ENCODE measurements at regions not wholly inside any gene's neighbourhood (a gene's known extent, or its start where the extent isn't known, plus 50 kb on each side); places are given as distances from the start of the nearest gene placed in this dataset.

DNA sequence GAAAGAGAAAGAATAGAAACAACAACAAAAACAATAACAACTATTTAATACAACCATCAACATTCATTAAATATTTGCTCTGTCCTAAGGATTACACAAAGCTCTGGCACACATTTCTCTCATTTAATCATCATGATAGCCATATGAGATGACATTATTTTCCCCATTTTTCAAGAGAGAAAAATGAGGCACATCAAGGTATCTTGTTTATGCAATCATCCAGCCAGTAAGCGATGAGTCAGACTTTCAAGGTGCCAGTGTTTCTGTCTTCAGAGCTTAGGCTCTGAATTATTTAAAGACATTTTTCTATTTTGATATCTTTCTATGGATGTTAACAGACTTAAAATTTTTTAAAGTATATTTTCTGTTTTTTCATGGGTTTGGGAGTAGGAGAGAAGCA lies 541.8 kb upstream of the SMIM31 start:
- no peaks in the 10 kb centered on the region for H3K27me3 ChIP-seq (ENCODE audit: low read depth, low read length)
- H3K4me3 ChIP-seq (ENCODE audit: low read length): no peak overlapping the region
- no peak overlapping the region for H3K4me2 ChIP-seq (ENCODE audit: low read length)
- no peak overlapping the region for H3K27ac ChIP-seq (ENCODE audit: low read length)
- no peaks in the 10 kb centered on the region for H3K36me3 ChIP-seq (replicated peaks; ENCODE audit: low read depth, low read length)
- TF ChIP-seq EZH2phosphoT487 (IDR thresholded peaks at IDR 0.05; ENCODE audit: low read depth): no peak
- TF ChIP-seq, protein P1, sequence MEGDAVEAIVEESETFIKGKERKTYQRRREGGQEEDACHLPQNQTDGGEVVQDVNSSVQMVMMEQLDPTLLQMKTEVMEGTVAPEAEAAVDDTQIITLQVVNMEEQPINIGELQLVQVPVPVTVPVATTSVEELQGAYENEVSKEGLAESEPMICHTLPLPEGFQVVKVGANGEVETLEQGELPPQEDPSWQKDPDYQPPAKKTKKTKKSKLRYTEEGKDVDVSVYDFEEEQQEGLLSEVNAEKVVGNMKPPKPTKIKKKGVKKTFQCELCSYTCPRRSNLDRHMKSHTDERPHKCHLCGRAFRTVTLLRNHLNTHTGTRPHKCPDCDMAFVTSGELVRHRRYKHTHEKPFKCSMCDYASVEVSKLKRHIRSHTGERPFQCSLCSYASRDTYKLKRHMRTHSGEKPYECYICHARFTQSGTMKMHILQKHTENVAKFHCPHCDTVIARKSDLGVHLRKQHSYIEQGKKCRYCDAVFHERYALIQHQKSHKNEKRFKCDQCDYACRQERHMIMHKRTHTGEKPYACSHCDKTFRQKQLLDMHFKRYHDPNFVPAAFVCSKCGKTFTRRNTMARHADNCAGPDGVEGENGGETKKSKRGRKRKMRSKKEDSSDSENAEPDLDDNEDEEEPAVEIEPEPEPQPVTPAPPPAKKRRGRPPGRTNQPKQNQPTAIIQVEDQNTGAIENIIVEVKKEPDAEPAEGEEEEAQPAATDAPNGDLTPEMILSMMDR (IDR thresholded peaks at IDR 0.05; ENCODE audit: low read depth, low read length): no peak
- no peaks in the 10 kb centered on the region for H4K20me1 ChIP-seq (ENCODE audit: insufficient read depth, low read length)
- no peaks in the 10 kb centered on the region for H3K9me3 ChIP-seq (ENCODE audit: insufficient read depth, low read length)
- H2AFZ ChIP-seq (ENCODE audit: low read depth, low read length): no peak overlapping the region
- no peak overlapping the region for H3K9ac ChIP-seq (ENCODE audit: low read length)
- H3K79me2 ChIP-seq (ENCODE audit: low read length): no peaks in the 10 kb centered on the region
- H3K4me1 ChIP-seq (ENCODE audit: low read length): no peaks in the 10 kb centered on the region

DNA sequence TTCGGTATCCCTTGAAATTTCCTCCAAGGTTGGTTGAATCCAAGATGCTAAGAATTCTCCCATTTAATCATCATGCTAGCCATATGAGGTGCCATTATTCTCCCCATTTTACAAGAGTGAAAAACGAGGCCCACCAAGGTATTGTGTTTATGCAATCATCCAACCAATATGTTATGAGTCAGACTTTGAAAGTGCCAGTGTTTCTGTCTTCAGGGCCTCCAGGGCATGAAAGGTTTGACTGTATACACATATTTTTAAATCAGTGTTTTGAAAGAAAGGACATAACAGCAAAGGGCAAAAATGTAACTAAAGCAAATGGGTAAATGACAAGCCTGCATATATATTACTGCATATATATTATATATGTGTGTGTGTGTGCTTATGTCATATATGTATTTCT lies 541.2 kb upstream of the SMIM31 start:
- H3K27me3 ChIP-seq (ENCODE audit: low read depth, low read length): no peaks in the 10 kb centered on the region
- H3K79me2 ChIP-seq (ENCODE audit: low read length): no peaks in the 10 kb centered on the region
- no peak for TF ChIP-seq EZH2phosphoT487 (IDR thresholded peaks at IDR 0.05; ENCODE audit: low read depth)
- TF ChIP-seq, protein P1 (IDR thresholded peaks at IDR 0.05; ENCODE audit: low read depth, low read length): no peak
- no peaks in the 10 kb centered on the region for H3K9me3 ChIP-seq (ENCODE audit: insufficient read depth, low read length)
- H3K27ac ChIP-seq (ENCODE audit: low read length): no peak overlapping the region
- no peaks in the 10 kb centered on the region for H3K36me3 ChIP-seq (replicated peaks; ENCODE audit: low read depth, low read length)
- H3K4me1 ChIP-seq (ENCODE audit: low read length): no peaks in the 10 kb centered on the region
- H3K4me3 ChIP-seq (ENCODE audit: low read length): no peak overlapping the region
- no peaks in the 10 kb centered on the region for H4K20me1 ChIP-seq (ENCODE audit: insufficient read depth, low read length)
- no peak overlapping the region for H3K4me2 ChIP-seq (ENCODE audit: low read length)
- no peak overlapping the region for H2AFZ ChIP-seq (ENCODE audit: low read depth, low read length)
- H3K9ac ChIP-seq (ENCODE audit: low read length): no peak overlapping the region

DNA sequence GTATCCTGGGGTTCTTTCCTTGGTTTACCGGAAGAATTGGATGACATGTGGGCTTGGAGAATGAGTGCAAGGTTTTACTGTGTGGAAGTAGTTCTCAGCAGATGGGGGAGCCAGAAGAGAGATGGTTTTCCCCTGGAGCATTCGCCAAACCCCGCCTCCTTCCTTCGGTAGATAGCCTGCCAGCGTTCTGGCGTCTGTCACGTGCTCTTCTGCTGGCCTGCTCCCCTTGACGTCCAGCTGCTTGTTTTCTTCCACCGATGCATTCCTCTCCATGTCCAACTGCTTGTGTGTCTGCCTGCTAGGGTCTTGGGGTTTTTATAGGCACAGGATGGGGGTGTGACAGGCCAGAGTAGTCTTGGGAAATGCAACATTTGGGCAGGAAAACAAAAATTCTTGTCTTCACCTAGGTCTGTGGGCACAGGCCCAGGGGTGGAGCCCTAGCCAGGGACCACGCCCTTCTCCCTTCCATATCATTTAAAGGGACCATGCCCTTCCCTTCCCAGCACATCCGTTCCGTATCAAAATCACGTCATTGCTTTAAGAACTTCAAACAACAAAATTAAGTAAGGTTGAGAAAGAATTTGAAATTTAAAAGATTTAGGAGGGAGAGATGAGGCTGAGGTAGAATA lies 538.7 kb upstream of the SMIM31 start:
- Histone ChIP-seq H3K4me2 (ENCODE audit: low read length) (no peak overlapping the region), H3K27me3 (ENCODE audit: low read depth, low read length) (no peaks in the 10 kb centered on the region)
- TF ChIP-seq EZH2phosphoT487 (IDR thresholded peaks at IDR 0.05; ENCODE audit: low read depth): no peak

DNA sequence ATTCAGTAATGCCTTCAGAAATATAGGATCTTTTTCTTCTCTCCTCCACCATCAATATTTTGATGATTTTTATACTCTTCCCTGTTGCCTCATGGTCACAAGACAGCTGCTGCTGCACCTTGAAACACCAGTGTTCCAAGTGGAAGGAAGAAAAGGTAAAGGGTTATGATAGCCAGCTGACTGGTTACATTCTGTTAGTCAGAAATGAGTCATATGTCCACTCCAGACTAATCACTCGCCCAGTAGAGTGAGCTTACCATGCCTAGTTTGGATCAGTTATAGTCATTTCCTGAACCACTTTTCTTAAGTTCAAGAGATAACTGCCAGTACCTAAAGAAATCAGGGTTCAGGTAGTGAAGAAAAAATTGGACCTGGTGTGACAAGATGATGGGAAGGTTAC lies 532.3 kb upstream of the SMIM31 start:
- no peak overlapping the region for H3K27ac ChIP-seq (ENCODE audit: low read length)
- no peaks in the 10 kb centered on the region for H3K79me2 ChIP-seq (ENCODE audit: low read length)
- H3K4me1 ChIP-seq (ENCODE audit: low read length): no peaks in the 10 kb centered on the region
- H3K36me3 ChIP-seq (replicated peaks; ENCODE audit: low read depth, low read length): no peaks in the 10 kb centered on the region
- H4K20me1 ChIP-seq (ENCODE audit: insufficient read depth, low read length): no peaks in the 10 kb centered on the region
- H3K9me3 ChIP-seq (ENCODE audit: insufficient read depth, low read length): peaks cover 4% of the 10 kb centered on the region; the same call in 1 of the 2 replicates
- H3K9ac ChIP-seq (ENCODE audit: low read length): no peak overlapping the region
- no peak overlapping the region for H3K4me3 ChIP-seq (ENCODE audit: low read length)
- no peaks in the 10 kb centered on the region for H3K27me3 ChIP-seq (ENCODE audit: low read depth, low read length)
- TF ChIP-seq, protein P1 (IDR thresholded peaks at IDR 0.05; ENCODE audit: low read depth, low read length): no peak
- no peak for TF ChIP-seq EZH2phosphoT487 (IDR thresholded peaks at IDR 0.05; ENCODE audit: low read depth)
- H2AFZ ChIP-seq (ENCODE audit: low read depth, low read length): no peak overlapping the region
- H3K4me2 ChIP-seq (ENCODE audit: low read length): no peak overlapping the region

More for the DNA sequence above, 538.7 kb upstream of the SMIM31 start:
- H4K20me1 ChIP-seq (ENCODE audit: insufficient read depth, low read length): no peaks in the 10 kb centered on the region
- no peak overlapping the region for H3K4me3 ChIP-seq (ENCODE audit: low read length)
- H3K79me2 ChIP-seq (ENCODE audit: low read length): no peaks in the 10 kb centered on the region
- no peaks in the 10 kb centered on the region for H3K36me3 ChIP-seq (replicated peaks; ENCODE audit: low read depth, low read length)
- H3K27ac ChIP-seq (ENCODE audit: low read length): no peak overlapping the region
- H3K9ac ChIP-seq (ENCODE audit: low read length): no peak overlapping the region
- no peak overlapping the region for H2AFZ ChIP-seq (ENCODE audit: low read depth, low read length)
- no peaks in the 10 kb centered on the region for H3K9me3 ChIP-seq (ENCODE audit: insufficient read depth, low read length)
- no peaks in the 10 kb centered on the region for H3K4me1 ChIP-seq (ENCODE audit: low read length)

Data from OCI-LY3 (cell line).